Liver (tissue), 2 donors: ENCODE measurements at regions not wholly inside any gene's neighbourhood (a gene's known extent, or its start where the extent isn't known, plus 50 kb on each side); places are given as distances from the start of the nearest gene placed in this dataset.

Experiments used
- RAD21 ChIP-seq, 2 donors: IDR thresholded peaks; 2 replicates each; pipeline ENCODE4 v1.6.1; 2016; ENCODE audit warnings: antibody characterized with exemption in 2 of 2, mild to moderate bottlenecking in 2 of 2
- REST ChIP-seq: IDR thresholded peaks from 2 replicates; pipeline ENCODE4 v1.6.1; 2016; ENCODE audit warnings: antibody characterized with exemption, mild to moderate bottlenecking
- TAF1 ChIP-seq: conservative IDR thresholded peaks from 2 replicates; pipeline ENCODE4 v1.6.1; 2016; ENCODE audit warnings: antibody characterized with exemption, mild to moderate bottlenecking
- donor health status: healthy.

GRCh38 chr18:51404620-51405019 is 207.1 kb upstream of the MEX3C start:
- TF ChIP-seq REST: no peak
- TF ChIP-seq RAD21 (IDR thresholded peaks at IDR 0.05): no peak
- TF ChIP-seq TAF1: no peak
